GM20000 (cell line): ENCODE measurements at regions not wholly inside any gene's neighbourhood (a gene's known extent, or its start where the extent isn't known, plus 50 kb on each side); places are given as distances from the start of the nearest gene placed in this dataset.
"Not testable (repeated sequence)": the region's sequence is repeated elsewhere in the genome, so short reads cannot be mapped to it uniquely, and the experiment has no call there.

Source experiments
- DNase-seq: peaks from one replicate; pipeline ENCODE4 v3.0.0; 2012; ENCODE audit warnings: low spot score
- TF ChIP-seq, protein P1 (sequence below): IDR thresholded peaks from 2 replicates; pipeline ENCODE4 v1.5.1; 2012; ENCODE audit warnings: mild to moderate bottlenecking, control low read depth; ENCODE audit errors: extremely low read depth, missing control alignments

DNA sequence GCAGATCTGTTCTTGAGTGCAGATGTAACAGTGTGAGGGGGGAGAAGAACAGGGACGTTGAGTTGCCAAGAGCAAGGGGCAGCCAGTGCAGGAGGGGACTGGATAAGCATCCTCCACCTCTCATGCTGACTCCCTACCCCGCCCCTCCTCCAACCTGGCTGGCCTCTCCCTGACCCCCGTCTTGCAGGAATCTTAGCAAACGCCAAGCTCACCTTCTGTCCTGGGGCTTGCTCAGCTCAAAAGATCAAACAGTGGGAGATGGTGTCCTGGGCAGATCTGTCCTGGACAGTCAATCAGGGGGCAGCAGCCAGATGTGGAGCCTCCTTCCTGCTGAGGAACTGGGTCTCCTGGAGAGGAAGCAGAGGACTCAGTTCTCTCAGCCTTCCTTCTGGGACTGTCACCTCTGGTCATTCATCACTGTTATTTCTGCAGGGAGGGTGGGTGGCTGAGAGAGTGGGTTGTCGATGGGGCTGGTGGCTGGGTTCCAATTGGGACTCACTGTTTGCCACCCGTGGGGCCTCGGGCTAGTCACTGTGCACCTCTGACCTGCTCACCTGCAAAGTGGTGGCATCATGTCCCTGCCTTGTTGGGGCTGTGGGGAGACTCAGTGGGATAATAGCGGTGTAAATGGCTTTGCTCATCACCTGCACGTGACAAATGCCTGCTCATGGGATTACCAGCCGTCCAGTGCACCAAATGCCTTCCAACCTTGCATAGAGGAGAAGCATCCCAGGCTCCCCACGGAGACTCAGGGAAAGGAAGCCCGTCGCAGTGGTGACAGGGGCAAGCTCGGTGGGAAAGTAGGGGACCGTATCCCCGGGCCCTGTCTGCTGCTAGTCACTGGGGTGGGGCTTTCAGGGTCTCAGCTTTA, 154.4 kb downstream of the PTPRU start:
- DNase-seq: no peak
- TF ChIP-seq, protein P1, sequence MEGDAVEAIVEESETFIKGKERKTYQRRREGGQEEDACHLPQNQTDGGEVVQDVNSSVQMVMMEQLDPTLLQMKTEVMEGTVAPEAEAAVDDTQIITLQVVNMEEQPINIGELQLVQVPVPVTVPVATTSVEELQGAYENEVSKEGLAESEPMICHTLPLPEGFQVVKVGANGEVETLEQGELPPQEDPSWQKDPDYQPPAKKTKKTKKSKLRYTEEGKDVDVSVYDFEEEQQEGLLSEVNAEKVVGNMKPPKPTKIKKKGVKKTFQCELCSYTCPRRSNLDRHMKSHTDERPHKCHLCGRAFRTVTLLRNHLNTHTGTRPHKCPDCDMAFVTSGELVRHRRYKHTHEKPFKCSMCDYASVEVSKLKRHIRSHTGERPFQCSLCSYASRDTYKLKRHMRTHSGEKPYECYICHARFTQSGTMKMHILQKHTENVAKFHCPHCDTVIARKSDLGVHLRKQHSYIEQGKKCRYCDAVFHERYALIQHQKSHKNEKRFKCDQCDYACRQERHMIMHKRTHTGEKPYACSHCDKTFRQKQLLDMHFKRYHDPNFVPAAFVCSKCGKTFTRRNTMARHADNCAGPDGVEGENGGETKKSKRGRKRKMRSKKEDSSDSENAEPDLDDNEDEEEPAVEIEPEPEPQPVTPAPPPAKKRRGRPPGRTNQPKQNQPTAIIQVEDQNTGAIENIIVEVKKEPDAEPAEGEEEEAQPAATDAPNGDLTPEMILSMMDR: no peak

DNA sequence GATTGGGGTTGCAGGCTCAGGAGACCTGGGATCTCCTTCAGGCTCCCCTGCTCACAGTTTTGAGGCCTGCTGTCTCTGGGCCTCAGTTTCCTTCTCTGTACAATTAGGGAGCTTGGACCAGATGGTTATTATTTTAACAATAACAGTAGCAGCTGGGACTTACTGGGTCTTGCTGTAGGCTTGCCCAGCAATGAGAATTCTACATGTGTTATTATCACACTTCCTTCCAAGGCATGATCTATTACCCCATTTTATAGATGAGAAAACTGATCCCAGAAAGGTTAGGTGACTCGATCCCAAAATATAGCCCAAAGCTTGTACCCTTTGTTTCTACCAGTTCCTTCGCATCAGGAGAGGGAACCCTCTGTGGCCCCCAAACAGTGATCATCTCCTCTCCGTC, 153.8 kb downstream of the PTPRU start:
- TF ChIP-seq, protein P1: no peak
- no peak for DNase-seq

DNA sequence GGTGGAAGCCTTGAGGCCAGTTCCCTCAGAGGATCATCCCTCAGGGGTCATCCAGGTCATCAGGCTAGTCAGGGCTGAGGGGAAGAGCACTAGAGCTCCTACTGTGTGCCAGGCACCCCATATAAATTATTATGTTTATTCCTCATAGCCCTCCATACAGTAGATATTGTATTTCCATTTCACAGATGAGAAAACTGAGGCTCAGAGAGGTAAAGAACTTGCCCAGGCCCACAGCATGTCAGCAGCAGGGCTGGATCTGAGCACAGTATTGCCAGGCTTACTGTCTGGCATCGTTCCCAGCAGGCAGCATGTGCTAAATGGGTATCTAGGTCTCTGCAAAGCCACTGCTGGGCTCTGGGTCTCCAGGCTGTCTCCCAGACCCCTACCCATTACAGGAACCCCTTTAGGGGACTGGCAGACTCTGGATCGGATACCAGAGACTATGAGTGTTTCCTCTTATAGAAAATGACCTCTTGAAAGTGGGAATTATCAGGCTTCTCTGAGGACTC, 153.3 kb downstream of the PTPRU start:
- TF ChIP-seq, protein P1: no peak
- no peak for DNase-seq

DNA sequence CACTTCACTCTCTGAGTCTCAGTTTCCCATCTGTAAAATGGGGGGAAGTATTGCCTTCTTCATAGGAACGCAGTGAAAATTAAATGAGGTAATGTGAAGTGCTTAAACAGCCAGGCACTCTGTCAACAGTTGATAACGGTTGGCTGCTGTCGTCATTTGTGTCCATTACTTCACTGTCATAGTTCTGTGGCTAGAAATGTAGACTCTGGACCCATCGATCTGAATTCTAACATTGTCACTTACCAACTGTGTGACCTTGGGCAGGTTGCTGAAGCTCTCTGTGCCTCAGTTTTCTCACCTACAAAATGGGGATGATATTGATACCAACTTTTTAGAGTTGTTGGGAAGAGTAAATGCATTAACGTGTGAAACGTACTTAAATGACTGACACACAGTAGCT, 152.6 kb downstream of the PTPRU start:
- no peak for DNase-seq
- TF ChIP-seq, protein P1: no peak

DNA sequence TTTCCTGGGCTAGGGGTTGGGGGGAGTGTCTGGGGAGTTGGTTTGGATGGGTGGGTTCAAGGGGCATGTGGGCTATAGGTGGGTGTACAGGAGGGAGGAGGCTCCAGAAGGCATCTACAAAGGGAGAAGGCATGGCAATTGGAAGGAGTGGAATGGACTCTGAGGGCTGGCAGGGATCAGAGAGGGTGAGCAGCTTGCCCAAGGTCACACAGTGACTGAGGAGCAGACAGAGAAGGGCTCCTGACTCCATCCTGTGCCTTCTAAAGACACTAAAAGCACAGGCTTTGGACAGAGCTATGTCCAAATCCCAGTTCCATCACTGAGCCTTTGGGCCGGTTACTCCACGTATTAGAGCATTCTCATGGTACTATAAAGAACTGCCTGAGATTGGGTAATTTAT, 151.8 kb downstream of the PTPRU start:
- TF ChIP-seq, protein P1: no peak
- no peak for DNase-seq

DNA sequence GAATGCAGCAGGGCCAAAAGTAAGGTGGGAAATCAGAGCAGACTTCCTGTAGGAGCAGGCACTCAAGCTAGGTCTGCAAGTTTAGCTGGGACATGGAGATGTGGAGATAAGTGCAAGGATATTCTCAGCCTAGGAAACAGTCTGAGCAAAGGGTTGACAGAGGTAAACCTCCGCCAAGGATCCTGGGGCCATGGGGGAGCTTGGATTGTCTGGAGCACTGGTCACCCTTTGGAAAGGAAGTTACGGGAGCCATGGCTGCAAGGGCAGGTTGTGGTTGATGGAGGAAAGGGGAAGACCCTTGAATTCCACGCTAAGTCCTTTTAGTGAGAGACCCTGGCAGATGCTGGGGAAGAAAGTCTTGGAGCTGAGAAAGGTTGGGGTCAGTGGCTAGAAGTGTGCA, 150.9 kb downstream of the PTPRU start:
- no peak for DNase-seq
- TF ChIP-seq, protein P1: no peak

DNA sequence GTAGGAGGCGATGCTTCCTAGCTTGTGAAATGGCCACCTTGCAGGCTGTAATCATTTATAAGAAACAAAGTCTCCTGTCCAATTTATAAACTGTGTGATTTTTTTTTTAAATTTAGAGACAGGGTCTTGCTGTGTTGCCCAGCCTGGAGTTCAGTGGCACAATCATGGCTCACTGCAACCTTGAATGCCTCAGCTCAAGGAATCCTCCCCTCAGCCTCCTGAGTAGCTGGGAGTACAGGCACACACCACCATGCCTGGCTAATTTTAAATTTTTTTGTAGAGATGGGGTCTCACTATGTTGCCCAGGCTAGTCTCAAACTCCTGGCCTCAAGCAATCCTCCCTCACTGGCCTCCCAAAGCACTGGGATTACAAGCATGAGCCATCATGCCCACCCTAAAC, 150.1 kb downstream of the PTPRU start:
- DNase-seq: not testable (repeated sequence)

DNA sequence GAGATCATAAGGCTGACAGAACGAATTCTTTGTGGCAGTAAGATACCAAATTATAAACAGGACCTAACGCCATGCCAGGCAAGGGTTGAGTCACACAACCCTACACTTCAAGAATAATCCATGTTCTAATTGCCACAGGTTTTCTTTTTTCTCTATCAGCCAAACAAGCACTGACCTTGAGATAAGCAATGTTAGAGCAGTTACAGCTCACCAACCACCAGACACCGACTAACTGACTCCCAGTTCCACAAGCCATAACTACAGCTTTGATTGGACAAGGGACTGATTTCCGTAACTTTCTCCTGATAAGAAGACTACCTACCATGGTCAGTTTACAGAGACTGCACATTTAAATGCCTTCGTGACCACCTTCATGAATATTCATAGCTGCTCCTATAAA, 149.6 kb downstream of the PTPRU start:
- DNase-seq: no peak

More for the DNA sequence above, 149.6 kb downstream of the PTPRU start:
- TF ChIP-seq, protein P1: no peak
